IMR-90 (cell line): ENCODE measurements at regions not wholly inside any gene's neighbourhood (a gene's known extent, or its start where the extent isn't known, plus 50 kb on each side); places are given as distances from the start of the nearest gene placed in this dataset.

ENCODE experiments used
- ATAC-seq: fragments of 200-7000 bp; cut with Tn5 transposase; 2 replicates; pipeline ENCODE4 v1.9.1; 2020; ENCODE audit warnings: low read depth, mild to moderate bottlenecking, moderate library complexity
- BruUV-seq: library from RNA; stranded (reverse); fragments of 400-500 nt; replicated peaks from 2 replicates; lab custom pipeline; 2021; lab: Mats Ljungman, UMichigan
- CTCF ChIA-PET: fragments of 300-600 bp; formaldehyde crosslinking; extraction: SDS; loops from one replicate; lab custom pipeline; 2021; ENCODE audit warnings: antibody characterized with exemption; lab: Yijun Ruan, JAX
- POLR2A ChIA-PET: fragments of 300-600 bp; sonication (Branson Sonifier 250); formaldehyde crosslinking; loops from one replicate; lab custom pipeline; 2022; ENCODE audit warnings: antibody characterized with exemption; ENCODE audit not compliant: unreplicated experiment; lab: Charles Lee
- DNase-seq: peaks from one replicate; pipeline ENCODE4 v3.0.0; 2013
- H2AFZ ChIP-seq: replicated peaks from 2 replicates; pipeline ENCODE3; 2013; ENCODE audit warnings: low read length, mild to moderate bottlenecking; ENCODE audit not compliant: poor library complexity
- H2AK5ac ChIP-seq: 2 replicates; pipeline ENCODE4 v1.6.1; 2013; ENCODE audit warnings: low read depth, low read length, inconsistent platforms
- H2AK9ac ChIP-seq: replicated peaks from 2 replicates; pipeline ENCODE3; 2013; ENCODE audit warnings: mild to moderate bottlenecking, low read depth, low read length, moderate library complexity; ENCODE audit not compliant: poor library complexity
- H2BK120ac ChIP-seq: 2 replicates; pipeline ENCODE4 v1.6.1; 2013; ENCODE audit warnings: low read depth, low read length, inconsistent platforms
- H2BK15ac ChIP-seq: 3 replicates; pipeline ENCODE4 v1.6.1; 2013; ENCODE audit warnings: low read depth, low read length, inconsistent platforms
- H2BK20ac ChIP-seq: 2 replicates; pipeline ENCODE4 v1.6.1; 2013; ENCODE audit warnings: low read depth, mild to moderate bottlenecking, inconsistent platforms, low read length, moderate library complexity
- H2BK5ac ChIP-seq: 2 replicates; pipeline ENCODE4 v1.6.1; 2013; ENCODE audit warnings: mild to moderate bottlenecking, low read depth, low read length, inconsistent platforms; ENCODE audit not compliant: poor library complexity, severe bottlenecking
- H3K14ac ChIP-seq: replicated peaks from 2 replicates; pipeline ENCODE4 v1.6.1; 2013; ENCODE audit warnings: low read depth, low read length, inconsistent platforms
- H3K18ac ChIP-seq: 2 replicates; pipeline ENCODE4 v1.6.1; 2013; ENCODE audit warnings: low read depth, low read length, control low read depth
- H3K23ac ChIP-seq: 2 replicates; pipeline ENCODE4 v1.6.1; 2013; ENCODE audit warnings: low read depth, low read length, inconsistent platforms
- H3K27ac ChIP-seq: 2 replicates; pipeline ENCODE4 v1.5.1; 2013; ENCODE audit warnings: mild to moderate bottlenecking, control low read depth, low read length; ENCODE audit not compliant: insufficient read depth
- H3K27me3 ChIP-seq: 2 replicates; pipeline ENCODE4 v1.6.1; 2013; ENCODE audit warnings: low read length; ENCODE audit not compliant: control insufficient read depth, insufficient read depth
- H3K36me3 ChIP-seq: 2 replicates; pipeline ENCODE4 v1.6.1; 2013; ENCODE audit warnings: low read length, mixed read lengths; ENCODE audit not compliant: control insufficient read depth, insufficient read depth
- H3K4ac ChIP-seq: 2 replicates; pipeline ENCODE4 v1.6.1; 2013; ENCODE audit warnings: low read depth, low read length, inconsistent platforms
- H3K4me1 ChIP-seq: 2 replicates; pipeline ENCODE4 v1.6.1; 2013; ENCODE audit warnings: low read length, mixed read lengths; ENCODE audit not compliant: control insufficient read depth, insufficient read depth
- H3K4me2 ChIP-seq: 2 replicates; pipeline ENCODE4 v1.6.1; 2013; ENCODE audit warnings: low read depth, mild to moderate bottlenecking, control low read depth, low read length, moderate library complexity
- H3K4me3 ChIP-seq: 2 replicates; pipeline ENCODE4 v1.5.1; 2013; ENCODE audit warnings: low read depth, mild to moderate bottlenecking, control low read depth, low read length, moderate library complexity; ENCODE audit not compliant: insufficient read depth
- H3K56ac ChIP-seq: 2 replicates; pipeline ENCODE4 v1.6.1; 2013; ENCODE audit warnings: low read length, inconsistent platforms; ENCODE audit not compliant: insufficient read depth; ENCODE audit errors: extremely low read depth
- H3K79me1 ChIP-seq, 2 experiments: 2 replicates each; pipeline ENCODE4 v1.6.1; 2013; ENCODE audit warnings: low read length in 2 of 2, inconsistent platforms in 1 of 2, low read depth in 1 of 2
- H3K9ac ChIP-seq: 2 replicates; pipeline ENCODE4 v1.6.1; 2013; ENCODE audit warnings: low read depth, low read length, control low read depth
- H3K9me1 ChIP-seq: 2 replicates; pipeline ENCODE4 v1.6.1; 2013; ENCODE audit warnings: low read length, inconsistent platforms; ENCODE audit not compliant: insufficient read depth
- H3K9me3 ChIP-seq: 2 replicates; pipeline ENCODE4 v1.6.1; 2013; ENCODE audit warnings: low read length; ENCODE audit not compliant: control insufficient read depth, insufficient read depth
- H4K20me1 ChIP-seq: 2 replicates; pipeline ENCODE4 v1.6.1; 2013; ENCODE audit warnings: low read length, inconsistent platforms; ENCODE audit not compliant: insufficient read depth
- H4K5ac ChIP-seq: 2 replicates; pipeline ENCODE4 v1.6.1; 2013; ENCODE audit warnings: mild to moderate bottlenecking, low read depth, low read length, control low read depth
- H4K8ac ChIP-seq, 2 experiments: 2 replicates each; pipeline ENCODE4 v1.6.1; 2013; ENCODE audit warnings: low read depth in 2 of 2, low read length in 2 of 2, control low read depth in 1 of 2, inconsistent platforms in 1 of 2
- H4K91ac ChIP-seq: 2 replicates; pipeline ENCODE4 v1.6.1; 2013; ENCODE audit warnings: low read depth, low read length, inconsistent platforms; ENCODE audit not compliant: insufficient read depth
- FOS ChIP-seq: fragments of 150-350 bp; IDR thresholded peaks from 2 replicates; pipeline ENCODE4 v1.6.1; 2016; ENCODE audit warnings: low read depth, low read length
- MAFK ChIP-seq: IDR thresholded peaks from 2 replicates; pipeline ENCODE4 v1.6.1; 2012; ENCODE audit warnings: low read depth, low read length, improper control_type of control experiment
- MAZ ChIP-seq: IDR thresholded peaks from 2 replicates; pipeline ENCODE4 v1.6.1; 2012; ENCODE audit warnings: low read depth, mild to moderate bottlenecking, low read length, improper control_type of control experiment, moderate library complexity, borderline replicate concordance
- NFE2L2 ChIP-seq: fragments of 150-350 bp; IDR thresholded peaks from 2 replicates; pipeline ENCODE4 v1.6.1; 2016; ENCODE audit warnings: low read depth, mild to moderate bottlenecking, low read length
- RAD21 ChIP-seq: IDR thresholded peaks from 2 replicates; pipeline ENCODE4 v1.6.1; 2012; ENCODE audit warnings: low read length, improper control_type of control experiment
- RCOR1 ChIP-seq: IDR thresholded peaks from 2 replicates; pipeline ENCODE4 v1.6.1; 2012; ENCODE audit warnings: mild to moderate bottlenecking, low read length, improper control_type of control experiment; ENCODE audit not compliant: insufficient replicate concordance
- RFX5 ChIP-seq: IDR thresholded peaks from 2 replicates; pipeline ENCODE4 v1.8.0; 2012; ENCODE audit warnings: low read depth, mild to moderate bottlenecking, low read length, moderate library complexity
- WGBS, 2 experiments: methylation state at CpG; one replicate each; pipeline versions ENCODE4 v1.1.5 to v1.1.7; 2013; ENCODE audit warnings: missing lambda C conversion rate in 2 of 2; ENCODE audit not compliant: insufficient read length in 1 of 2; ENCODE audit errors: extremely low coverage in 2 of 2; 5-methylcytosine and 5-hydroxymethylcytosine counted together
- dilution Hi-C: fragments of 300-500 bp; cut with HindIII; formaldehyde crosslinking; loops from one replicate; pipeline ENCODE4 v1.14.3; 2018; ENCODE audit warnings: low sequenced_read_pairs; ENCODE audit not compliant: unreplicated experiment
- in situ Hi-C: fragments of 300-500 bp; cut with MboI; formaldehyde crosslinking; loops from 3 replicates; pipeline ENCODE4 v1.14.3; 2019; ENCODE audit warnings: low sequenced_read_pairs, inconsistent platforms, mixed read lengths
- intact Hi-C: fragments of 100-400 bp; cut with micrococcal nuclease; formaldehyde crosslinking; loops from 2 replicates; pipeline ENCODE4 v1.10.0; 2022

GRCh38 chr6:14889188-14889587 is 356.7 kb upstream of the JARID2 start:
- Histone ChIP-seq H2BK120ac (no peak overlapping the region), H3K4me2 (no peak overlapping the region), H3K9me1 (peaks cover 4% of the 10 kb centered on the region), H3K4me3 (no peak overlapping the region), H4K5ac (no peak overlapping the region), H3K4me1 (peaks cover 5% of the 10 kb centered on the region), H2BK5ac (no peak overlapping the region), H4K20me1 (no peaks in the 10 kb centered on the region), H2BK15ac (no peak overlapping the region), H3K9ac (no peak overlapping the region), H3K18ac (no peak overlapping the region), H2AK9ac (no peak overlapping the region), H3K9me3 (peaks cover 2% of the 10 kb centered on the region), H3K27ac (no peak overlapping the region), H2BK20ac (no peak overlapping the region), H4K91ac (no peak overlapping the region), H3K56ac (no peak overlapping the region), H3K36me3 (no peaks in the 10 kb centered on the region), H2AK5ac (no peak overlapping the region), H3K23ac (no peak overlapping the region), H3K14ac (no peak overlapping the region), H3K27me3 (no peaks in the 10 kb centered on the region), H3K79me1 (no peaks in the 10 kb centered on the region), H2AFZ (no peak overlapping the region), H3K4ac (no peak overlapping the region), H4K8ac (no peak overlapping the region)
- ATAC-seq (peak; percentile 75), DNase-seq (peak; percentile 68)
- ChIA-PET POLR2A (no interaction called here), CTCF (no interaction called here)
- no TSS peak for BruUV-seq
- no CpG with 5 or more reads among the region's 2 CpGs for WGBS, 2 experiments
- TF ChIP-seq FOS (peak; percentile 43; the same call in 1 of the 2 replicates), RAD21 (no peak), RFX5 (peak; percentile 96), MAFK (no peak), RCOR1 (no peak), MAZ (no peak), NFE2L2 (no peak)
- in situ Hi-C loops (no loop called here), intact Hi-C loops (no loop called here), dilution Hi-C loops (no loop called here)
